IMR-90 (cell line): ENCODE measurements at regions not wholly inside any gene's neighbourhood (a gene's known extent, or its start where the extent isn't known, plus 50 kb on each side); places are given as distances from the start of the nearest gene placed in this dataset.

ENCODE experiments used
- ATAC-seq: fragments of 200-7000 bp; cut with Tn5 transposase; 2 replicates; pipeline ENCODE4 v1.9.1; 2020; ENCODE audit warnings: low read depth, mild to moderate bottlenecking, moderate library complexity
- BruUV-seq: library from RNA; stranded (reverse); fragments of 400-500 nt; replicated peaks from 2 replicates; lab custom pipeline; 2021; lab: Mats Ljungman, UMichigan
- CTCF ChIA-PET: fragments of 300-600 bp; formaldehyde crosslinking; extraction: SDS; loops from one replicate; lab custom pipeline; 2021; ENCODE audit warnings: antibody characterized with exemption; lab: Yijun Ruan, JAX
- POLR2A ChIA-PET: fragments of 300-600 bp; sonication (Branson Sonifier 250); formaldehyde crosslinking; loops from one replicate; lab custom pipeline; 2022; ENCODE audit warnings: antibody characterized with exemption; ENCODE audit not compliant: unreplicated experiment; lab: Charles Lee
- DNase-seq: peaks from one replicate; pipeline ENCODE4 v3.0.0; 2013
- H2AFZ ChIP-seq: replicated peaks from 2 replicates; pipeline ENCODE3; 2013; ENCODE audit warnings: low read length, mild to moderate bottlenecking; ENCODE audit not compliant: poor library complexity
- H2AK5ac ChIP-seq: 2 replicates; pipeline ENCODE4 v1.6.1; 2013; ENCODE audit warnings: low read depth, low read length, inconsistent platforms
- H2AK9ac ChIP-seq: replicated peaks from 2 replicates; pipeline ENCODE3; 2013; ENCODE audit warnings: mild to moderate bottlenecking, low read depth, low read length, moderate library complexity; ENCODE audit not compliant: poor library complexity
- H2BK120ac ChIP-seq: 2 replicates; pipeline ENCODE4 v1.6.1; 2013; ENCODE audit warnings: low read depth, low read length, inconsistent platforms
- H2BK15ac ChIP-seq: 3 replicates; pipeline ENCODE4 v1.6.1; 2013; ENCODE audit warnings: low read depth, low read length, inconsistent platforms
- H2BK20ac ChIP-seq: 2 replicates; pipeline ENCODE4 v1.6.1; 2013; ENCODE audit warnings: low read depth, mild to moderate bottlenecking, inconsistent platforms, low read length, moderate library complexity
- H2BK5ac ChIP-seq: 2 replicates; pipeline ENCODE4 v1.6.1; 2013; ENCODE audit warnings: mild to moderate bottlenecking, low read depth, low read length, inconsistent platforms; ENCODE audit not compliant: poor library complexity, severe bottlenecking
- H3K14ac ChIP-seq: replicated peaks from 2 replicates; pipeline ENCODE4 v1.6.1; 2013; ENCODE audit warnings: low read depth, low read length, inconsistent platforms
- H3K18ac ChIP-seq: 2 replicates; pipeline ENCODE4 v1.6.1; 2013; ENCODE audit warnings: low read depth, low read length, control low read depth
- H3K23ac ChIP-seq: 2 replicates; pipeline ENCODE4 v1.6.1; 2013; ENCODE audit warnings: low read depth, low read length, inconsistent platforms
- H3K27ac ChIP-seq: 2 replicates; pipeline ENCODE4 v1.5.1; 2013; ENCODE audit warnings: mild to moderate bottlenecking, control low read depth, low read length; ENCODE audit not compliant: insufficient read depth
- H3K27me3 ChIP-seq: 2 replicates; pipeline ENCODE4 v1.6.1; 2013; ENCODE audit warnings: low read length; ENCODE audit not compliant: control insufficient read depth, insufficient read depth
- H3K36me3 ChIP-seq: 2 replicates; pipeline ENCODE4 v1.6.1; 2013; ENCODE audit warnings: low read length, mixed read lengths; ENCODE audit not compliant: control insufficient read depth, insufficient read depth
- H3K4ac ChIP-seq: 2 replicates; pipeline ENCODE4 v1.6.1; 2013; ENCODE audit warnings: low read depth, low read length, inconsistent platforms
- H3K4me1 ChIP-seq: 2 replicates; pipeline ENCODE4 v1.6.1; 2013; ENCODE audit warnings: low read length, mixed read lengths; ENCODE audit not compliant: control insufficient read depth, insufficient read depth
- H3K4me2 ChIP-seq: 2 replicates; pipeline ENCODE4 v1.6.1; 2013; ENCODE audit warnings: low read depth, mild to moderate bottlenecking, control low read depth, low read length, moderate library complexity
- H3K4me3 ChIP-seq: 2 replicates; pipeline ENCODE4 v1.5.1; 2013; ENCODE audit warnings: low read depth, mild to moderate bottlenecking, control low read depth, low read length, moderate library complexity; ENCODE audit not compliant: insufficient read depth
- H3K56ac ChIP-seq: 2 replicates; pipeline ENCODE4 v1.6.1; 2013; ENCODE audit warnings: low read length, inconsistent platforms; ENCODE audit not compliant: insufficient read depth; ENCODE audit errors: extremely low read depth
- H3K79me1 ChIP-seq, 2 experiments: 2 replicates each; pipeline ENCODE4 v1.6.1; 2013; ENCODE audit warnings: low read length in 2 of 2, inconsistent platforms in 1 of 2, low read depth in 1 of 2
- H3K9ac ChIP-seq: 2 replicates; pipeline ENCODE4 v1.6.1; 2013; ENCODE audit warnings: low read depth, low read length, control low read depth
- H3K9me1 ChIP-seq: 2 replicates; pipeline ENCODE4 v1.6.1; 2013; ENCODE audit warnings: low read length, inconsistent platforms; ENCODE audit not compliant: insufficient read depth
- H3K9me3 ChIP-seq: 2 replicates; pipeline ENCODE4 v1.6.1; 2013; ENCODE audit warnings: low read length; ENCODE audit not compliant: control insufficient read depth, insufficient read depth
- H4K20me1 ChIP-seq: 2 replicates; pipeline ENCODE4 v1.6.1; 2013; ENCODE audit warnings: low read length, inconsistent platforms; ENCODE audit not compliant: insufficient read depth
- H4K5ac ChIP-seq: 2 replicates; pipeline ENCODE4 v1.6.1; 2013; ENCODE audit warnings: mild to moderate bottlenecking, low read depth, low read length, control low read depth
- H4K8ac ChIP-seq, 2 experiments: 2 replicates each; pipeline ENCODE4 v1.6.1; 2013; ENCODE audit warnings: low read depth in 2 of 2, low read length in 2 of 2, control low read depth in 1 of 2, inconsistent platforms in 1 of 2
- H4K91ac ChIP-seq: 2 replicates; pipeline ENCODE4 v1.6.1; 2013; ENCODE audit warnings: low read depth, low read length, inconsistent platforms; ENCODE audit not compliant: insufficient read depth
- BHLHE40 ChIP-seq: fragments of 150-350 bp; IDR thresholded peaks from 2 replicates; pipeline ENCODE4 v1.6.1; 2016; ENCODE audit warnings: mild to moderate bottlenecking, low read depth, low read length
- CEBPB ChIP-seq: IDR thresholded peaks from 2 replicates; pipeline ENCODE4 v1.6.1; 2012; ENCODE audit warnings: low read depth, low read length, improper control_type of control experiment
- CHD1 ChIP-seq: IDR thresholded peaks from 2 replicates; pipeline ENCODE4 v1.6.1; 2012; ENCODE audit warnings: low read depth, low read length, improper control_type of control experiment
- CTCF ChIP-seq: conservative IDR thresholded peaks from 2 replicates; pipeline ENCODE4 v1.5.1; 2012; ENCODE audit warnings: mild to moderate bottlenecking, low read depth, low read length, improper control_type of control experiment
- ELK1 ChIP-seq: fragments of 150-350 bp; IDR thresholded peaks from 2 replicates; pipeline ENCODE4 v1.6.1; 2016; ENCODE audit warnings: low read depth, mild to moderate bottlenecking, low read length, moderate library complexity, borderline replicate concordance
- FOS ChIP-seq: fragments of 150-350 bp; IDR thresholded peaks from 2 replicates; pipeline ENCODE4 v1.6.1; 2016; ENCODE audit warnings: low read depth, low read length
- MAFK ChIP-seq: IDR thresholded peaks from 2 replicates; pipeline ENCODE4 v1.6.1; 2012; ENCODE audit warnings: low read depth, low read length, improper control_type of control experiment
- MAZ ChIP-seq: IDR thresholded peaks from 2 replicates; pipeline ENCODE4 v1.6.1; 2012; ENCODE audit warnings: low read depth, mild to moderate bottlenecking, low read length, improper control_type of control experiment, moderate library complexity, borderline replicate concordance
- MXI1 ChIP-seq: IDR thresholded peaks from 2 replicates; pipeline ENCODE4 v1.6.1; 2012; ENCODE audit warnings: low read depth, mild to moderate bottlenecking, low read length, moderate library complexity, borderline replicate concordance
- NFE2L2 ChIP-seq: fragments of 150-350 bp; IDR thresholded peaks from 2 replicates; pipeline ENCODE4 v1.6.1; 2016; ENCODE audit warnings: low read depth, mild to moderate bottlenecking, low read length
- POLR2A ChIP-seq: IDR thresholded peaks from 2 replicates; pipeline ENCODE4 v1.6.1; 2012; ENCODE audit warnings: mild to moderate bottlenecking, low read depth, low read length
- RAD21 ChIP-seq: IDR thresholded peaks from 2 replicates; pipeline ENCODE4 v1.6.1; 2012; ENCODE audit warnings: low read length, improper control_type of control experiment
- RCOR1 ChIP-seq: IDR thresholded peaks from 2 replicates; pipeline ENCODE4 v1.6.1; 2012; ENCODE audit warnings: mild to moderate bottlenecking, low read length, improper control_type of control experiment; ENCODE audit not compliant: insufficient replicate concordance
- RFX5 ChIP-seq: IDR thresholded peaks from 2 replicates; pipeline ENCODE4 v1.8.0; 2012; ENCODE audit warnings: low read depth, mild to moderate bottlenecking, low read length, moderate library complexity
- SMC3 ChIP-seq: fragments of 150-350 bp; IDR thresholded peaks from 2 replicates; pipeline ENCODE4 v1.6.1; 2016; ENCODE audit warnings: low read depth, mild to moderate bottlenecking, antibody characterized with exemption, low read length, moderate library complexity
- USF2 ChIP-seq: fragments of 150-350 bp; IDR thresholded peaks from 2 replicates; pipeline ENCODE4 v1.6.1; 2017; ENCODE audit warnings: mild to moderate bottlenecking, antibody characterized with exemption, low read length, low read depth
- WGBS, 2 experiments: methylation state at CpG; one replicate each; pipeline versions ENCODE4 v1.1.5 to v1.1.7; 2013; ENCODE audit warnings: missing lambda C conversion rate in 2 of 2; ENCODE audit not compliant: insufficient read length in 1 of 2; ENCODE audit errors: extremely low coverage in 2 of 2; 5-methylcytosine and 5-hydroxymethylcytosine counted together
- dilution Hi-C: fragments of 300-500 bp; cut with HindIII; formaldehyde crosslinking; loops from one replicate; pipeline ENCODE4 v1.14.3; 2018; ENCODE audit warnings: low sequenced_read_pairs; ENCODE audit not compliant: unreplicated experiment
- in situ Hi-C: fragments of 300-500 bp; cut with MboI; formaldehyde crosslinking; loops from 3 replicates; pipeline ENCODE4 v1.14.3; 2019; ENCODE audit warnings: low sequenced_read_pairs, inconsistent platforms, mixed read lengths
- intact Hi-C: fragments of 100-400 bp; cut with micrococcal nuclease; formaldehyde crosslinking; loops from 2 replicates; pipeline ENCODE4 v1.10.0; 2022

GRCh38 chr3:111392894-111393398 lies 149.1 kb upstream of the CD96 start:
- H3K9ac ChIP-seq, result no peak overlapping the region
- WGBS, 2 experiments, result 40% methylated on average over 1 of the region's 2 CpGs; no CpG with 5 or more reads in 1 of the 2 experiments

More at GRCh38 chr3:111392894-111393398, 149.1 kb upstream of the CD96 start:
- no peak overlapping the region for H2BK5ac ChIP-seq
- H3K4me3 ChIP-seq, result no peak overlapping the region
- H2BK120ac ChIP-seq, result no peak overlapping the region
- ChIA-PET CTCF (no interaction called here), POLR2A (interaction anchor here (0.6 kb wide), 1 partner anchor 103 kb away, joined by 3 read pairs; no protein-coding TSS in a partner anchor)
- no peaks in the 10 kb centered on the region for H3K27me3 ChIP-seq
- BruUV-seq, result no TSS peak
- intact Hi-C loops (no loop called here), in situ Hi-C loops (no loop called here), dilution Hi-C loops (no loop called here)
- H3K27ac ChIP-seq, result no peak overlapping the region
- H2AK9ac ChIP-seq, result no peak overlapping the region
- H3K4me1 ChIP-seq, result no peaks in the 10 kb centered on the region
- H3K4ac ChIP-seq, result no peak overlapping the region
- H3K14ac ChIP-seq, result no peak overlapping the region
- no peak overlapping the region for H4K91ac ChIP-seq
- no peak overlapping the region for H3K56ac ChIP-seq
- no peak overlapping the region for H2AFZ ChIP-seq
- no peak overlapping the region for H2BK20ac ChIP-seq
- no peak overlapping the region for H2AK5ac ChIP-seq
- H3K4me2 ChIP-seq, result no peak overlapping the region
- H3K18ac ChIP-seq, result no peak overlapping the region
- ATAC-seq, result no peak
- H4K20me1 ChIP-seq, result no peaks in the 10 kb centered on the region
- DNase-seq, result no peak
- H3K36me3 ChIP-seq, result no peaks in the 10 kb centered on the region
- H3K79me1 ChIP-seq, result no peaks in the 10 kb centered on the region
- no peaks in the 10 kb centered on the region for H3K9me1 ChIP-seq
- H3K23ac ChIP-seq, result no peak overlapping the region
- TF ChIP-seq RCOR1 (no peak), USF2 (no peak), FOS (no peak), POLR2A (no peak), SMC3 (no peak), CHD1 (no peak), CEBPB (no peak), MXI1 (no peak), CTCF (no peak), MAFK (no peak), RFX5 (no peak), RAD21 (no peak), BHLHE40 (no peak), MAZ (no peak), ELK1 (no peak), NFE2L2 (no peak)
- no peak overlapping the region for H4K5ac ChIP-seq
- no peak overlapping the region for H4K8ac ChIP-seq
- no peaks in the 10 kb centered on the region for H3K9me3 ChIP-seq
- no peak overlapping the region for H2BK15ac ChIP-seq
